ENCODE measurements at regions not wholly inside any gene's neighbourhood (a gene's known extent, or its start where the extent isn't known, plus 50 kb on each side); places are given as distances from the start of the nearest gene placed in this dataset.

DNA sequence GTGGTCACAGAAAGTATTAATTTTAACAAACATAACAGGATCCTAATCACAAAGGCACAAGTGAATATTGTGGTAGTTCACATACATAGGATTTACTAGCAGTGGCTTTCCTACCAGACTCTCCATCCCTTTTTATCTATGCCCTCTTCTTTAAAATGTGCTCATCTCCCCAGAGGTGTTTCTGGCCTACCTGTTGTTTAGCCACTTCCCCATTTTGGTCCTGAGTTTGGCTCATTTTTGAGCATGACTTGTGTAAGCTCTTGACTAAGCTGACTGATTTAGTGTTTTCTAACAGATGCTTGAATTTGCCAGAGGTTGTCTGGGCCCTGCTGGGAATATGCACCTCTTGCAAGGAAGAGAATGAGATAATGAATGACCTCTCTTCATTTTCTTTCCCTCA is 517.7 kb upstream of the CLINT1 start:
- Histone ChIP-seq H3K9me3 (peaks cover 0 to 4% (median 0%) of the 10 kb centered on the region in 4 donors), H3K36me3 (no peaks in the 10 kb centered on the region), H3K27me3 (no peaks in the 10 kb centered on the region), H3K4me1 (peaks cover 0 to 6% (median 2%) of the 10 kb centered on the region in 4 donors), H3K4me3 (no peak overlapping the region), H3K27ac (replicated peaks in 1 of 4) (no peak overlapping the region)
- TF ChIP-seq POLR2A (IDR thresholded peaks at IDR 0.05; ENCODE audit: low read depth) = no peak
- TF ChIP-seq, protein P1, sequence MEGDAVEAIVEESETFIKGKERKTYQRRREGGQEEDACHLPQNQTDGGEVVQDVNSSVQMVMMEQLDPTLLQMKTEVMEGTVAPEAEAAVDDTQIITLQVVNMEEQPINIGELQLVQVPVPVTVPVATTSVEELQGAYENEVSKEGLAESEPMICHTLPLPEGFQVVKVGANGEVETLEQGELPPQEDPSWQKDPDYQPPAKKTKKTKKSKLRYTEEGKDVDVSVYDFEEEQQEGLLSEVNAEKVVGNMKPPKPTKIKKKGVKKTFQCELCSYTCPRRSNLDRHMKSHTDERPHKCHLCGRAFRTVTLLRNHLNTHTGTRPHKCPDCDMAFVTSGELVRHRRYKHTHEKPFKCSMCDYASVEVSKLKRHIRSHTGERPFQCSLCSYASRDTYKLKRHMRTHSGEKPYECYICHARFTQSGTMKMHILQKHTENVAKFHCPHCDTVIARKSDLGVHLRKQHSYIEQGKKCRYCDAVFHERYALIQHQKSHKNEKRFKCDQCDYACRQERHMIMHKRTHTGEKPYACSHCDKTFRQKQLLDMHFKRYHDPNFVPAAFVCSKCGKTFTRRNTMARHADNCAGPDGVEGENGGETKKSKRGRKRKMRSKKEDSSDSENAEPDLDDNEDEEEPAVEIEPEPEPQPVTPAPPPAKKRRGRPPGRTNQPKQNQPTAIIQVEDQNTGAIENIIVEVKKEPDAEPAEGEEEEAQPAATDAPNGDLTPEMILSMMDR (IDR thresholded peaks at IDR 0.05) = no peak
- TF ChIP-seq POLR2AphosphoS5 (IDR thresholded peaks at IDR 0.05) = no peak
- TF ChIP-seq EP300 (IDR thresholded peaks at IDR 0.05) = no peak
- intact Hi-C loops (cut with DNase I) = no loop called here
- DNase-seq (ENCODE audit: extremely low spot score) = no peak

DNA sequence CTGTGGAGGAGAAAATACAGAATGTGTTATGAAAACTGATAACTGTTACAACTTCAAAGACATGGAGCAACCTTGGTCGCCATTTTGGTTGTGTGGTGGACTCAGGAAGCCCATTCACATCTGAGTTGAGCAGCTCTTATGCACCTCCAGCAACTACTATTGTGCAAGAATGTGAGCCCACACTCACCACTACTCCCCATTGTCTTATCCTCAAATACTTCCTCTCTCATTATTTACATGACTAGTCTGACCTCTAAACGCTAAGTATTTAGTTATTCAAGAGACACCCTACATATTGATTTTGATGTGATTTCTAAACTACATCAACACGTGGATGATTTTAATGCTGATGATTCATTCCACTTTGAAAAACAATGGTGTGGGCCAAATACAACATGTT is 516.6 kb upstream of the CLINT1 start:
- Histone ChIP-seq H3K27ac (replicated peaks in 1 of 4) (no peak overlapping the region), H3K27me3 (no peaks in the 10 kb centered on the region), H3K9me3 (peaks cover 0 to 4% (median 0%) of the 10 kb centered on the region in 4 donors), H3K4me1 (peaks cover 0 to 6% (median 0%) of the 10 kb centered on the region in 4 donors), H3K36me3 (no peaks in the 10 kb centered on the region), H3K4me3 (no peak overlapping the region)
- DNase-seq (ENCODE audit: extremely low spot score) = no peak
- intact Hi-C loops (cut with DNase I) = no loop called here
- TF ChIP-seq EP300 (IDR thresholded peaks at IDR 0.05) = no peak
- no peak for TF ChIP-seq POLR2AphosphoS5 (IDR thresholded peaks at IDR 0.05)
- no peak for TF ChIP-seq POLR2A (IDR thresholded peaks at IDR 0.05; ENCODE audit: low read depth)
- TF ChIP-seq, protein P1 (IDR thresholded peaks at IDR 0.05) = no peak
- 54% methylated on average over 3 of the region's 3 CpGs for WGBS

DNA sequence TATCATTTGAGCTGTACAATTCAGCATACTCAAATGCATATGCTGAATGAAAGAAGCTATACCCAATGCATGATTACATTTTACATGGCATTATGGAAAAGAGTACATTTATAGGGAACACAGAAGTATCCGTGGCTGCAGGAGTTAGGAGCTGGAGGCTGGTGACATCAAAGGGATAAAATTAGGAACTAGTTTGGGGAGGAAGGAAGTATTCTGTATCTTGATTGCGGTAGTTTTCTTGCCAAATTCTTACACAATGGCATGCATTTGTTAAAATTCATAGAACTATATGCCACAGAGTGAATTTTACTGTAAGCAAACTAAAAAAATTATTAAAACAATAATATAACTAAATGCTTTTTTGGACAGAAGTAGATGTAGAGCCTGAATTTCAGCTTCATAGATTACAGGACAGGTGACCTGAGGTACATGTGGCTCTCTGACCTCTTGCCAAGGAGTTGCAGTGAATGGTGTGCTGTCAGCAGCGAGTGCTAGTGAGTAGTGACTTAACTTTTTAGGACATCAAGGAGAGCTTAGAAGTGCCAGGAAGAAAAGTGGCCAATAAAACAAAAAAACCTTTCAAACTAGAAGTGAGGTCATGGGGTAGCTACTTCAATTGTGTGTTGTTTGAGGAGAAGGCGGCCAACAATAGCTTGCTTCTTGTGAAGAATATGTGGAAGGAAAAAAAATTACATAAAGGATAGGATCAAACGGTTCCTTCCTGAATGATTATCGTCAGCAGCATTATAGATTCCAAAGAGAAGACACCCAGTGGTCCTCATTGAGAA is 514.9 kb upstream of the CLINT1 start:
- Histone ChIP-seq H3K9me3 (peaks cover 0 to 4% (median 0%) of the 10 kb centered on the region in 4 donors), H3K36me3 (no peaks in the 10 kb centered on the region), H3K27ac (replicated peaks in 1 of 4) (no peak overlapping the region), H3K4me1 (peaks cover 0 to 14% (median 5%) of the 10 kb centered on the region in 4 donors), H3K27me3 (no peaks in the 10 kb centered on the region), H3K4me3 (no peak overlapping the region)
- TF ChIP-seq POLR2A (IDR thresholded peaks at IDR 0.05; ENCODE audit: low read depth) (no peak), EP300 (IDR thresholded peaks at IDR 0.05) (no peak), POLR2AphosphoS5 (IDR thresholded peaks at IDR 0.05) (no peak)
- TF ChIP-seq, protein P1 (IDR thresholded peaks at IDR 0.05) = no peak
- no peak for DNase-seq (ENCODE audit: extremely low spot score)
- intact Hi-C loops (cut with DNase I) = no loop called here
- WGBS = 72% methylated on average over 6 of the region's 6 CpGs

DNA sequence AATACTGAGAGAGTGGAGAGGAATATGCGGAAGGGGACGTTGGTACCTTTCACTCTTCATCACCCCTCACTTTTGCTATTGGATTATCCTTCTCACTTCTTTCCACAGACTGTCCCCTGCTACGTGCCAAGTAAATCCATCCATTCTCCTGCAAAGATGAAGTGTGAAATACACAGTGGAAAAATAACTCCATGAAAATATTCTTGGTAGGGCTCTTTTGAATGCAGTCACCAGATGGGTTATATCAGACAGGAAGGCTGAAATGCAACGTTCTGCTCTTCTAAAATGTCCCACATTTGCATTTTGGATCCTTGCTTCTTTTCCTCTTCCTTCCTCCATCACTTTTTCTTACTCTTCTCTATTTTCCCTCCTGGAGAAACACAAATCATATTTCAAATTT is 510.3 kb upstream of the CLINT1 start:
- Histone ChIP-seq H3K36me3 (no peaks in the 10 kb centered on the region), H3K4me1 (peaks cover 0 to 15% (median 6%) of the 10 kb centered on the region in 4 donors), H3K27me3 (no peaks in the 10 kb centered on the region), H3K27ac (replicated peaks in 1 of 4) (no peak overlapping the region), H3K9me3 (no peaks in the 10 kb centered on the region), H3K4me3 (no peak overlapping the region)
- DNase-seq (ENCODE audit: extremely low spot score) = no peak
- WGBS = 47% methylated on average over 4 of the region's 4 CpGs
- no peak for TF ChIP-seq POLR2AphosphoS5 (IDR thresholded peaks at IDR 0.05)
- no peak for TF ChIP-seq POLR2A (IDR thresholded peaks at IDR 0.05; ENCODE audit: low read depth)
- TF ChIP-seq, protein P1 (IDR thresholded peaks at IDR 0.05) = no peak
- TF ChIP-seq EP300 (IDR thresholded peaks at IDR 0.05) = no peak
- intact Hi-C loops (cut with DNase I) = no loop called here

All from esophagus muscularis mucosa (tissue), 4 donors.